SK-N-SH (cell line): ENCODE measurements at regions not wholly inside any gene's neighbourhood (a gene's known extent, or its start where the extent isn't known, plus 50 kb on each side); places are given as distances from the start of the nearest gene placed in this dataset.

Experiments used
- CTCF ChIA-PET: fragments of 300-600, 350-600 bp; formaldehyde crosslinking; extraction: SDS; loops from one replicate; lab custom pipeline; 2021; lab: Yijun Ruan, JAX
- POLR2A ChIA-PET: fragments of 350-600 bp; sonication (Branson Sonifier 250); formaldehyde crosslinking; extraction: SDS; loops from one replicate; lab custom pipeline; 2020; ENCODE audit warnings: antibody characterized with exemption, inconsistent platforms; lab: Yijun Ruan, JAX
- DNase-seq: peaks from one replicate; pipeline ENCODE4 v3.0.0; 2012
- H2AFZ ChIP-seq: fragments of 200-600 bp; sonication (generic); 2 replicates; pipeline ENCODE4 v1.8.1; 2016; ENCODE audit warnings: antibody characterized with exemption, mild to moderate bottlenecking, low read depth
- H3F3A ChIP-seq: fragments of 200-600 bp; sonication (generic); replicated peaks from 2 replicates; pipeline ENCODE3; 2016; ENCODE audit warnings: antibody characterized with exemption, mild to moderate bottlenecking; ENCODE audit not compliant: insufficient read depth
- H3K27ac ChIP-seq, 2 experiments: fragments of 200-500 bp in 1 of 2; fragments of 200-600 bp in 1 of 2; sonication (Bioruptor generic) in 1 of 2; sonication (generic), shearing (Covaris generic) in 1 of 2; 2 replicates each; pipeline versions ENCODE4 v1.5.1 to v1.6.1; 2014 to 2016; ENCODE audit warnings: low read depth in 2 of 2, inconsistent platforms in 1 of 2, low read length in 1 of 2, mild to moderate bottlenecking in 1 of 2, mixed read lengths in 1 of 2
- H3K27me3 ChIP-seq: fragments of 200-600 bp; sonication (generic), shearing (Covaris generic); 2 replicates; pipeline ENCODE4 v1.6.1; 2016; ENCODE audit warnings: mixed run types; ENCODE audit not compliant: insufficient read depth
- H3K36me3 ChIP-seq, 2 experiments: fragments of 200-500 bp in 1 of 2; fragments of 200-600 bp in 1 of 2; sonication (Bioruptor generic) in 1 of 2; sonication (generic) in 1 of 2; replicated peaks in 1 of 2; 2 replicates each; pipeline versions ENCODE3 to v1.5.1; 2014 to 2016; ENCODE audit warnings: low read length in 1 of 2, mild to moderate bottlenecking in 1 of 2; ENCODE audit not compliant: insufficient read depth in 2 of 2, control insufficient read depth in 1 of 2
- H3K4me1 ChIP-seq, 2 experiments: fragments of 200-500 bp in 1 of 2; fragments of 200-600 bp in 1 of 2; sonication (Bioruptor generic) in 1 of 2; sonication (generic), shearing (Covaris generic) in 1 of 2; 2 replicates each; pipeline versions ENCODE4 v1.5.1 to v1.6.1; 2014 to 2016; ENCODE audit warnings: low read depth in 1 of 2, low read length in 1 of 2, mixed run types in 1 of 2; ENCODE audit not compliant: insufficient read depth in 2 of 2, control insufficient read depth in 1 of 2
- H3K4me2 ChIP-seq: fragments of 200-600 bp; sonication (generic), shearing (Covaris generic); 2 replicates; pipeline ENCODE4 v1.6.1; 2017; ENCODE audit warnings: mixed run types
- H3K4me3 ChIP-seq, 2 experiments: fragments of 200-500 bp in 1 of 2; fragments of 200-600 bp in 1 of 2; sonication (Bioruptor generic) in 1 of 2; sonication (generic), shearing (Covaris generic) in 1 of 2; 2 replicates each; pipeline versions ENCODE4 v1.5.1 to v1.8.1; 2014 to 2016; ENCODE audit warnings: low read depth in 2 of 2, inconsistent platforms in 1 of 2, low read length in 1 of 2, mild to moderate bottlenecking in 1 of 2, mixed read lengths in 1 of 2, moderate library complexity in 1 of 2
- H3K79me2 ChIP-seq: fragments of 200-600 bp; sonication (generic); 2 replicates; pipeline ENCODE4 v1.8.1; 2017; ENCODE audit warnings: mild to moderate bottlenecking; ENCODE audit not compliant: insufficient read depth
- H3K9ac ChIP-seq: fragments of 200-600 bp; sonication (generic); 2 replicates; pipeline ENCODE4 v1.6.1; 2017; ENCODE audit warnings: mixed run types
- H3K9me2 ChIP-seq: fragments of 200-600 bp; sonication (generic); 2 replicates; pipeline ENCODE4 v1.6.1; 2017; ENCODE audit warnings: mixed run types
- H3K9me3 ChIP-seq: fragments of 200-600 bp; sonication (generic); 2 replicates; pipeline ENCODE4 v1.6.1; 2017; ENCODE audit warnings: mixed run types, mild to moderate bottlenecking, moderate library complexity
- H4K20me1 ChIP-seq: fragments of 200-600 bp; sonication (generic); 2 replicates; pipeline ENCODE4 v1.6.1; 2017; ENCODE audit warnings: mild to moderate bottlenecking, mixed run types; ENCODE audit not compliant: insufficient read depth
- CHD2 ChIP-seq: fragments of 150-350 bp; IDR thresholded peaks from 2 replicates; pipeline ENCODE4 v1.6.1; 2018; ENCODE audit warnings: low read length; ENCODE audit not compliant: partially characterized antibody
- CTCF ChIP-seq: fragments of 200-600 bp; sonication (generic); IDR thresholded peaks from 2 replicates; pipeline ENCODE4 v1.6.1; 2017; ENCODE audit warnings: antibody characterized with exemption, mild to moderate bottlenecking, moderate library complexity
- EP300 ChIP-seq, 2 experiments: IDR thresholded peaks; 2 replicates each; pipeline versions ENCODE4 v1.4.0 to v1.6.1; 2012; ENCODE audit warnings: borderline replicate concordance in 1 of 2, low read depth in 1 of 2, low read length in 1 of 2
- FOSL2 ChIP-seq: IDR thresholded peaks from 2 replicates; pipeline ENCODE4 v1.4.0; 2012; ENCODE audit warnings: low read depth, mild to moderate bottlenecking, moderate library complexity, borderline replicate concordance
- FOXJ3 ChIP-seq: sonication (generic); formaldehyde crosslinking; IDR thresholded peaks from 2 replicates; pipeline ENCODE4 v1.5.1; 2020; ENCODE audit warnings: mild to moderate bottlenecking, missing genetic modification reagents
- FOXM1 ChIP-seq: IDR thresholded peaks from 2 replicates; pipeline ENCODE4 v1.4.0; 2012; ENCODE audit warnings: low read depth, mild to moderate bottlenecking
- GATA2 ChIP-seq: sonication (generic); formaldehyde crosslinking; IDR thresholded peaks from 2 replicates; pipeline ENCODE4 v1.5.0; 2020; ENCODE audit warnings: mild to moderate bottlenecking, missing genetic modification reagents
- JUND ChIP-seq: IDR thresholded peaks from 2 replicates; pipeline ENCODE4 v1.4.0; 2012
- MXI1 ChIP-seq: IDR thresholded peaks from 2 replicates; pipeline ENCODE4 v1.6.1; 2012; ENCODE audit warnings: mild to moderate bottlenecking, low read depth, low read length, improper control_type of control experiment
- NFIC ChIP-seq: IDR thresholded peaks from 2 replicates; pipeline ENCODE4 v1.4.0; 2012; ENCODE audit warnings: borderline replicate concordance
- NRF1 ChIP-seq: IDR thresholded peaks from 2 replicates; pipeline ENCODE4 v1.6.1; 2012; ENCODE audit warnings: low read depth, mild to moderate bottlenecking, low read length
- PBX3 ChIP-seq: IDR thresholded peaks from 2 replicates; pipeline ENCODE4; 2012
- POLR2AphosphoS5 ChIP-seq: IDR thresholded peaks from 2 replicates; pipeline ENCODE4 v1.6.1; 2012; ENCODE audit warnings: low read depth, low read length
- RAD21 ChIP-seq: IDR thresholded peaks from 2 replicates; pipeline ENCODE4 v1.6.1; 2012; ENCODE audit warnings: mild to moderate bottlenecking, low read length
- RCOR1 ChIP-seq: fragments of 150-350 bp; IDR thresholded peaks from 2 replicates; pipeline ENCODE4 v1.6.1; 2017; ENCODE audit warnings: antibody characterized with exemption, low read length
- RFX5 ChIP-seq: IDR thresholded peaks from 2 replicates; pipeline ENCODE4 v1.6.1; 2012; ENCODE audit warnings: mild to moderate bottlenecking, improper control_type of control experiment, low read length
- SIN3A ChIP-seq: IDR thresholded peaks from 2 replicates; pipeline ENCODE4 v1.6.1; 2012; ENCODE audit warnings: low read depth, mild to moderate bottlenecking, low read length, moderate library complexity, borderline replicate concordance
- WGBS: methylation state at CpG from one replicate; pipeline ENCODE4 v1.1.6; 2017; ENCODE audit warnings: low lambda C conversion rate; 5-methylcytosine and 5-hydroxymethylcytosine counted together
- TF ChIP-seq, protein P1 (sequence below): IDR thresholded peaks from 2 replicates; pipeline ENCODE4 v1.6.1; 2012; ENCODE audit warnings: mild to moderate bottlenecking, low read depth, low read length, moderate library complexity

DNA sequence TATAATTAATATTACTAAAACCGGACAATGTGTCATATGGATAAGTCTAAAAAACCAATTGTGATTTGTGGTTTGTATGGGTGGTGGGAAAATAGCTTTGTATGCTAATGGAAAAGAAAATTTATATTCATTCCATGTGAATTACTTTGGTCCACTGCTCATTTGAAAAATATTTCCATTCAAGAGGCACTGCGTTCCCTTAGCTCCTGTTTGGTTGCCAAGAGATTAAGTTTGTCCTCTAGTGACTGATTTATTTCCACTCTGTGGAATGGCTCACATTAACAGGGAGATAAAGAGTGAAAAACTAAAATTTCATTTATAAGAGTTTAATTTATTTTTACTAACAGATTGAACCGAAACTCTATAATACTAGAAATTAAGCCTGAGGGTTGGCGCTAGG lies 744.1 kb upstream of the CHRM3 start:
- Histone ChIP-seq H3K9ac (no peak overlapping the region), H3K27ac (peak overlapping the region in 1 of 2 experiments; percentile 46; a peak in 2 of 4 replicates)
- POLR2A ChIA-PET: no interaction called here

More for the DNA sequence above, 744.1 kb upstream of the CHRM3 start:
- no peak for DNase-seq
- Histone ChIP-seq H3K4me1 (peaks cover 0 to 2% of the 10 kb centered on the region in 2 experiments; a peak in 3 of 4 replicates), H3K36me3 (no peaks in the 10 kb centered on the region), H2AFZ (peak overlapping the region; percentile 42; the same call in 1 of the 2 replicates), H3K9me3 (no peaks in the 10 kb centered on the region), H3K4me2 (no peak overlapping the region), H3F3A (peaks cover 8% of the 10 kb centered on the region), H3K9me2 (peaks cover 2% of the 10 kb centered on the region; the same call in 1 of the 2 replicates), H3K79me2 (no peaks in the 10 kb centered on the region), H4K20me1 (no peaks in the 10 kb centered on the region), H3K27me3 (no peaks in the 10 kb centered on the region), H3K4me3 (no peak overlapping the region)
- CTCF ChIA-PET: no interaction called here
- 69% methylated on average over 4 of the region's 4 CpGs for WGBS
- TF ChIP-seq JUND (no peak), RCOR1 (no peak), CTCF (no peak), EP300 (IDR thresholded peaks at IDR 0.05; ENCODE audit: borderline replicate concordance in 1 of 2, low read depth in 1 of 2, low read length in 1 of 2) (no peak), FOSL2 (no peak), SIN3A (no peak), POLR2AphosphoS5 (no peak), FOXM1 (no peak), CHD2 (no peak), PBX3 (no peak), MXI1 (no peak), FOXJ3 (CRISPR knock-in tag) (no peak), NFIC (no peak), RAD21 (no peak), RFX5 (no peak), NRF1 (no peak), GATA2 (CRISPR knock-in tag) (no peak)
- TF ChIP-seq, protein P1, sequence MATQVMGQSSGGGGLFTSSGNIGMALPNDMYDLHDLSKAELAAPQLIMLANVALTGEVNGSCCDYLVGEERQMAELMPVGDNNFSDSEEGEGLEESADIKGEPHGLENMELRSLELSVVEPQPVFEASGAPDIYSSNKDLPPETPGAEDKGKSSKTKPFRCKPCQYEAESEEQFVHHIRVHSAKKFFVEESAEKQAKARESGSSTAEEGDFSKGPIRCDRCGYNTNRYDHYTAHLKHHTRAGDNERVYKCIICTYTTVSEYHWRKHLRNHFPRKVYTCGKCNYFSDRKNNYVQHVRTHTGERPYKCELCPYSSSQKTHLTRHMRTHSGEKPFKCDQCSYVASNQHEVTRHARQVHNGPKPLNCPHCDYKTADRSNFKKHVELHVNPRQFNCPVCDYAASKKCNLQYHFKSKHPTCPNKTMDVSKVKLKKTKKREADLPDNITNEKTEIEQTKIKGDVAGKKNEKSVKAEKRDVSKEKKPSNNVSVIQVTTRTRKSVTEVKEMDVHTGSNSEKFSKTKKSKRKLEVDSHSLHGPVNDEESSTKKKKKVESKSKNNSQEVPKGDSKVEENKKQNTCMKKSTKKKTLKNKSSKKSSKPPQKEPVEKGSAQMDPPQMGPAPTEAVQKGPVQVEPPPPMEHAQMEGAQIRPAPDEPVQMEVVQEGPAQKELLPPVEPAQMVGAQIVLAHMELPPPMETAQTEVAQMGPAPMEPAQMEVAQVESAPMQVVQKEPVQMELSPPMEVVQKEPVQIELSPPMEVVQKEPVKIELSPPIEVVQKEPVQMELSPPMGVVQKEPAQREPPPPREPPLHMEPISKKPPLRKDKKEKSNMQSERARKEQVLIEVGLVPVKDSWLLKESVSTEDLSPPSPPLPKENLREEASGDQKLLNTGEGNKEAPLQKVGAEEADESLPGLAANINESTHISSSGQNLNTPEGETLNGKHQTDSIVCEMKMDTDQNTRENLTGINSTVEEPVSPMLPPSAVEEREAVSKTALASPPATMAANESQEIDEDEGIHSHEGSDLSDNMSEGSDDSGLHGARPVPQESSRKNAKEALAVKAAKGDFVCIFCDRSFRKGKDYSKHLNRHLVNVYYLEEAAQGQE: no peak
